IPS DF 4.7 (cell line): ENCODE measurements at regions not wholly inside any gene's neighbourhood (a gene's known extent, or its start where the extent isn't known, plus 50 kb on each side); places are given as distances from the start of the nearest gene placed in this dataset.

Experiments used
- DNase-seq: peaks from one replicate; pipeline ENCODE4 v3.0.0-alpha.2; 2013; ENCODE audit warnings: low spot score; ENCODE audit errors: extremely low read depth

GRCh38 chr2:128530025-128530573 lies 211.4 kb upstream of the HS6ST1 start:
- no peak for DNase-seq

DNA sequence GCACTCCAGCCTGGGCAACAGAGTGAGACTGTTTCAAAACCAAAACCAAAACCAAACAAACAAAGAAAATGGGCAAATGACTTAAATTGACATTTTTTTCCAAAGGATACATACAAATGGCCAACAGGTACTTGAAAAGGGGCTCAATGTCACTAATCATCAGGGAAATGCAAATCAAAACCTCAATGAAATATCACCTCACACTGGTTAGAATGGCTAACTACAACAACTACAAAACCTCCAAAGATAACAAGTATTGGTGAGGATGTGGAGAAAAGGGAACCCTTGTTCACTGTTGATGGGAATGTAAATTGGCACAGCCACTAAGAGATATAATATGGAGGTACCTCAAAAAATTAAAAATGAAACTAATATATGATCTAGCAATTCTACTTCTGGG lies 213.2 kb upstream of the HS6ST1 start:
- DNase-seq, result no peak

DNA sequence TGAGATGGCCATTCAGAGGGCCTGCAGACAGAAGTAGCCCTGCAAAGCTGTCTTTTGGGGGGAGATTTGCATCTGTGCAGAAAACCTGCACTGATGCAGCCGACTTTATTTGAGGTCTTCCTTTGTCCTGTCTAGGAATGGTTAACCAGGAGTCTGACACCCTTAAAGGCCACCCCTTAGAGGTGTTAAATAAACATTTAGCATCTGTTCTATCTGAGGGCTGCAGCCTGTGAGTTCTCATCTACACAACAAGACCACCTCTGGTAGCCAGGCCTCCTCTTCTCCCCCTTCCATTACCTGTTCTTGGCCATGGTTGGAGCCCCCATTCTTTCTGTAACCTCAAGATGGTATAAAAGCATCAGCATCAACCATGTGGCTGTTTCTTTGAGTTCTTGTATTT lies 214.4 kb upstream of the HS6ST1 start:
- no peak for DNase-seq

- DNase-seq, result no peak
Measured at GRCh38 chr2:128534688-128535392, 216.2 kb upstream of the HS6ST1 start.

DNA sequence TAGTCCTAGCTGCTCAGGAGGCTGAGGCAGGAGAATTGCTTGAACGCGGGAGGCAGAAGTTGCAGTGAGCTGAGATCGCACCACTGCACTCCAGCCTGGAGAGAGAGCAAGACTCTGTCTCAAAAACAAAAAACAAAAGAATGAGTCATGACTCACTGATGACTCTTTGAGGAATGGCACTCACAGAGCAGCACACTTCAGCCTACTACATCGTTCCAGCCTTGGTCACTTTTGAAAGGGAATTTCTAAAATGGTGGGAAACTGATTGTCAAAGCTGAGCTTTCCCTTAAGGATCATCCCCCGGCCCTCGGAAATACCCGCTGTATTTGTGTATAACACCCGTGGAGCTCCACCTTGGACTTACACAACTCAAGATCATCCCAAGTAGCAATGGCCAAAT lies 217.3 kb upstream of the HS6ST1 start:
- no peak for DNase-seq

- DNase-seq, result peak; percentile 53
Measured at GRCh38 chr2:128536925-128537620, 218.4 kb upstream of the HS6ST1 start.

DNA sequence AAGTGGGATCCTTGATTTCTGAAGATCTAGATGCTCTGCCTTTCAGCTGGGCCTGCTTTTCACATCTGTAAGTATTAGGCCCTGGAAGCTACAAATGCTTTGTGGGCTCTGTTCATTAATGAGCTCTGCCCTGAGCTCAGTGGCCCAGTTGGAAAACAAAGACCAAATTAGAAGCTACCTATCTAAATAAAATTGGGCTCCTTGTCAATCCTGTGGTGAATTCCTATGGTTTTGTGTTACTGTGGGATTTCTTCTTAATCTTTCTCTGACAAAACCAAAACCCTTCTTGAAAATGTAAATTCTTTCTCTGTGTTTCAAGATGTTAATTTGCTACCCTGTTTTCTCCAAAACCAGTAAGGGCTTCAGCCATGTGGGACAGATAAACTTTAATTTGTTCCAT lies 219.0 kb upstream of the HS6ST1 start:
- DNase-seq, result no peak

DNA sequence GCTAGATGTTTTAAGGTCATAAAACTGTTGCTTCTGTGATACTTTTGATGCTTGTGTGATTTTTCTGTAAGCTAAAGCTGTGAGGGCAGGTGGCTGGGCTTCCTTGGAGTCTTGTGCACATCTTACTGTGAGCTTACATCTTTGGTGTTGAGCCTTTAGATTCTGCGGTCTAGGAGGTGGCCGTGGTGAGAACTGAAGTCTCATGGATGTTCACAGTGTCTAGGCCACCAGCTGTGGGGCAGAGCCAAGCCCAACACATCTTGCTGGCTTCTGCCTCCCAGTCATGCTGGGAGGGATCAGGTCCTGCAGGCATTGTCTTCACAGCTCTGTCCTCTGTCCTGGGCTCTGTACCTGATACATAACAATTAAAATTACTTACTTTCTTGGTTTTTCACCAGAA lies 219.7 kb upstream of the HS6ST1 start:
- no peak for DNase-seq

DNA sequence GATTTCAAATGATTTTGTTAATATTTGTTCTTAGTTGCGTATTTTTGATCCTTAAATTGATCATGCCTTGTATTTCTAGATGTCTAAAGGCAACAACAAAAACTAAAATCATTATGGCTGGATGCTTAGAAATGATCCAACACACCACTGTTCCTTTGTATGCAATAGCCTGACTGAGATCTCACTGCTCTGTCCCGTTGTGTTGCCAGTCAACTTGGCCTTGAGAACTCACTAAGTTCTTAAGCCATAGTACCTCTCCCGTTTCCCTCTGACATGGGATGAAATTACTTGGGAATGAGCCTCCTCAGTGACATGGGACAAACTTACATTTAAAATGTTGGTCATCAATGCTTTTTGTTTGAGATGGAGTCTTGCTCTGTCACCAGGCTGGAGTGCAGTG lies 222.0 kb upstream of the HS6ST1 start:
- DNase-seq, result no peak

GRCh38 chr2:128541448-128541847 lies 222.8 kb upstream of the HS6ST1 start:
- no peak for DNase-seq

DNA sequence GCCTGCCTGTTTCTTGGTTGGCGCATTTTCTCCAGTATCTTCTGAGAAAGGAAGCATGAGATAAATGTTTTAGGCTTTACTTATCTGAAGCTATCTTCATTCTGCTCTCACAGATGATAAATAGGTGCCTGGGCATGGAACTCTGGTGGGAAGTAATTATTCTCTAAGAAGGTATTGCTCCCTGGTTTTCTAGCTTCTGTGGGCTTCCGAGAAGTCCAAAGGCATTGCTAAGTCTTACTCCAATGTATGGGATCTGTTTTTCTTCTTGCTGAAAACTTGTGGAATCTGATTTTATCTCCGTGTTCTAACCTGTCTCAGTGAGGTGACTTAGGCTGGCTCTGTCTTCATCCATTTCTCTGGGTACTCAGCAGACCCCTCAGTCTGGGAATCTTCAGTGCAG lies 224.4 kb upstream of the HS6ST1 start:
- no peak for DNase-seq

GRCh38 chr2:128543646-128544045 lies 225.0 kb upstream of the HS6ST1 start:
- DNase-seq, result no peak

GRCh38 chr2:128544321-128545037 lies 225.8 kb upstream of the HS6ST1 start:
- DNase-seq, result no peak

DNA sequence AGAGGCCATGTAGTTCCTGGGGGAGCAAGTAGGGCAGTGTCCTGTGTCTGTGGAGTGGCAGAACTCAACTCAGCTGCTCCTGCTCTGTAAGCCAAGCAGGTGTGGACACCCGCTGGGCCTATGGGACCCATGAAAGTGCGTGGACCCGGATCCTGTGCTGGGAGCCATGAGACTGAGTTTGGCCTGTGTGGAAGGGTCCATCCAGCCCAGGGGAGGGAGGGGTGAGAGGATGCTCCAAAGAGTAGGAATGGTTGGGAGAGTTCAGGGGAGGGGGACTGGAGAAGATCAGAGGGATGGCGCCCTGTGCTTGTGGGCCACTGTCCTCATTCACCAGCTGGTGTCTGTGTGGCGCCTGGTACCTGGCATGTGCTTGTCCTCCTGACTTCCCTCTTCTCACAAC lies 226.4 kb upstream of the HS6ST1 start:
- no peak for DNase-seq

DNA sequence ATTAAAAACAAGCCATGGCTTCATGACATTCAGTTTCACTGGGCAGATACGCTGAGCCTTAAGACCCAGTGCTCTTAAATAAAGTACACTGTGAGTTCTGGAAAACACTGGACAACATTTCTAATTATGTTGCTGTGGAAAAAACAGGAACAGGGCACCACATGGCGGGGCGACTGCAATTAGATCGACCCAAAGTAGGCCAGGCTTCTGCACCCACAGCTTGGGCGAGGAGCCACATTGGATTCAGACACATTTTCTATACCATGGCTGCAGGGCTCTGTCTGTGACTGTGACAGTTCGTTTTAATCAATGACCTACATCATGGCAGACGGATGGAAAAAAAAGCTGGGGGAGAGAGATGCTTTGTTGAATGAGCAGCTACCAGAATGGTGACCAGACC lies 227.2 kb upstream of the HS6ST1 start:
- no peak for DNase-seq

GRCh38 chr2:128547667-128548066 lies 229.0 kb upstream of the HS6ST1 start:
- no peak for DNase-seq

GRCh38 chr2:128548461-128548891 lies 229.8 kb upstream of the HS6ST1 start:
- no peak for DNase-seq

GRCh38 chr2:128549094-128549493 lies 230.4 kb upstream of the HS6ST1 start:
- DNase-seq, result no peak

DNA sequence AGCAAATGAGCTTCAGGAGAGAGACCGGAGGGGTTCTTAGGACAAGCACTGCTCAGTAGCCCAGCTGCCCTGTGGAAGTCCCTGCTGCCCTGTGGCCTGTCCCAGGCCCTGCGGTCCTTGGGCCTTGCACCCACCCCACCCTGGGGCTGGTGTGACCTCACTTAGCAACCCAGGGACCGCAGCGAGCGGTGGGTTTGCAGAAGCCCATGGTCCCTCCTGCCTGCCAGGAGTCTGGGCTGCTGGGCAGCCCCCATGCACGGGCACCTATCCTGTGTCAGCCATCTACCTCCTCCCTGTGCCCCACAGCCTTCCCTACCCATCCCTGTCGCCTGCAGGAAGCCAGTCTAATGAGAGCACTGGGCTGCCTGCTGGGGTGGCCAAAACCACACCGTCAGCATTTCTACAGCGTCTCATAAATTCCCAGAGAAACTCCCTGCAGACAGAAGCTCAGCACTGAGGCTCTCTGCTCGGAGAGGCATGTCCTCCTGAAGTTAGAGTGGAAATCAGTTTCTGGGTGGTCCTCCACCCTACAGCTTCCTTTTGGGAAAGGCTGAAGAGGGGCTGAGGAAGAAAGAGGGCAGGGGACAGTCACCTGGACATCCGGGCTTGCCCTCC lies 231.1 kb upstream of the HS6ST1 start:
- no peak for DNase-seq

DNA sequence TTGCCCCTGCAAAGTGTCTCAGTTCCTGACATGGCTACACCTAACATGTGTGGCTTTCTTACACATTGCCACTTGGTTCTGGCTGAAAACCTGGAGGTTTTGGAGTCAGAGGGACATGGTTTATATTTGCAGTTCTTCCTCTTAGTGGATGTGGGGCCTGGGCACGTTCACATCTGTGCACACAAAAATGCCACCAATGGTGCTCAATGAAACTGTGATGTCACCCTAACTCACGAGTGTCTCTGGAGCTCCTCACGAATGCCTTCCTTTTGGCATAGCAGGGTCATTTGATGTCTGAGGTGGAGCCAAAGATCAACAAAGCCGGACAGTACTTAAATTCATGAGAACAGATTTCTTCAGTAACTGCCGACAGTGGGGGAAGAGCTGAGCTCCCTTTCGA lies 231.7 kb upstream of the HS6ST1 start:
- no peak for DNase-seq

DNA sequence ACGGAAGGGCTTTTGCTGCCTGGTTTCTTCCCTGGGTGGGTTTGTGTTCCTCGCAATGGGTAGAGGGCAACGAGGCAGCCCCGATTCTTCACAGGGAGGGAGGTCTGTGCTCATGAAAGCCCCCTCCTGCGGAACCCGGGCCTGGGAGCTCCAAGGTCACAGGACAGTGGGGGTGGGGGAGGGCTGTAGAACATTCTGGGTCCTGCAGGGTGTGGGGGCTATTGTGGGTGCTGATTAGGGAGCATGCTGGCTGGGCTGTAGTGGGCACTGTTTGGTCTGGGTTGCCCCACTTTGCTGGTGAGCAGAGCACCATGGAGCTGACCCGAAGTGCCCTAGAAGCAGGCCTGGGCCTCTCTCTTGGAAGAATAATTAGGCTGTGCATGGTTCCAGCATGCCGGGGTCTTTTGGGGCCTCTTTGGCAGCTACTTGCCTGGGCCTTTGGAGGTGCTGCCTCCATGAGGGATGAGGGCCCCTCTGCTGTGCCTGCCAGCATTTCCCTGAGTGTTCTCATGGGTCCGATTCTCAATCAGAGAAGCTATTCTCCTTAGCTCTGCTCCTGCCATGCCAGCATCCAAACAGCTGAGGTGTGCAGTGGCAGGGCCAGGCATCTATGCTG lies 232.2 kb upstream of the HS6ST1 start:
- no peak for DNase-seq
